Right atrium auricular region (tissue), 2 donors: ENCODE measurements at regions not wholly inside any gene's neighbourhood (a gene's known extent, or its start where the extent isn't known, plus 50 kb on each side); places are given as distances from the start of the nearest gene placed in this dataset.

Experiments used
- DNase-seq: peaks from one replicate; pipeline ENCODE4 v3.0.0-alpha.2; 2019; ENCODE audit warnings: low spot score
- H3K27ac ChIP-seq, 2 donors: fragments of 200-600 bp; sonication (generic); 1 replicate in 1 of 2; 2 replicates in 1 of 2; pipeline ENCODE4 v1.5.1; 2016 to 2019
- H3K27me3 ChIP-seq, 2 donors: fragments of 200-600 bp; sonication (generic); one replicate each; pipeline versions ENCODE4 v1.5.1 to v1.6.0; 2017 to 2019
- H3K36me3 ChIP-seq: fragments of 200-600 bp; sonication (generic); one replicate; pipeline ENCODE4 v1.5.1; 2016
- H3K4me1 ChIP-seq, 2 donors: fragments of 200-600 bp; sonication (generic); one replicate each; pipeline versions ENCODE4 v1.5.1 to v1.6.0; 2017 to 2019
- H3K4me3 ChIP-seq, 2 donors: fragments of 200-600 bp; sonication (generic); 1 replicate in 1 of 2; 2 replicates in 1 of 2; pipeline ENCODE4 v1.5.1; 2017 to 2019; ENCODE audit warnings: mild to moderate bottlenecking in 1 of 2, moderate library complexity in 1 of 2
- H3K9me3 ChIP-seq, 2 donors: fragments of 200-600 bp; sonication (generic); one replicate each; pipeline ENCODE4 v1.5.1; 2019
- CTCF ChIP-seq, 2 donors: fragments of 200-600 bp; sonication (generic); IDR thresholded peaks; one replicate each; pipeline ENCODE4 v1.5.1; 2019; ENCODE audit warnings: antibody characterized with exemption in 2 of 2

DNA sequence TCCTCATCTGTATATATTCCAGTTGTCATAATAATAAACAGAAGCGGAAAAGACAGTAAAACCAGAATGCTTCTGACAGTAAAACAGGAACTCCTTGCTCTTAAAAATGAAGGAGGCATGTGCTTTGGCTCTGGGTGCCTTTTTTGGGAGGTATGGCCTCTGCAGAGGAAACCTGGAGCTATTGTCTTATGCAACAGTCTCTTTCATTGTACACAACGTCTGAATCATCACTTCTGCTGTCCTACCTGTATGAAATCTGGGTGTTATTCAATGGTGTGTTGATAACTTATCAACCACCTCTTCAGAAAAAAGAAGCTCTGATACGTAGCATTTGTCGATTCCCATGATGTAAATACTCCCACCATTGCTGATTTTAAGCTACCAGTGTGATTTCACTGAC, 64.8 kb downstream of the CDCA7 start:
- Histone ChIP-seq H3K4me3 (no peak overlapping the region), H3K27me3 (no peaks in the 10 kb centered on the region), H3K36me3 (no peaks in the 10 kb centered on the region), H3K27ac (no peak overlapping the region), H3K9me3 (no peaks in the 10 kb centered on the region), H3K4me1 (no peaks in the 10 kb centered on the region)
- no peak for DNase-seq
- no peak for TF ChIP-seq CTCF (IDR thresholded peaks at IDR 0.05)

DNA sequence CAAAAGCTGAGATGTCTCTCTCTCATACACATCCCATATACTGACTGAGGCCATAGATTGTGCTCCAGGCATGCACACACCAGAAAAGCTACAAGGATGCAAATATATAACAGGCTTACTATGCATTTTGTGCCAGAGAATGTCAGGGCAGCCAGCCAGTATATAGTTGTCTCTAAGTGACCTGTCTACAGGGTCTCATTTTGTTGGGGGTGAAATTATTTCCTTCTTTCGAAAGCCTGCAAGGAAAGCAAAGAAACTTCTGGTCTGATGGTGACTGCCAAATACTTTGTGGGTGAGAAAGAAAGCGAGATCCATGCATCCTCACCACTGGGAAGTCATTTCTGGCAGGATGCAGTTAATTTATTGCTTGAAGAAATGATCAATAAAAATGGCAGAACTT, 70.2 kb downstream of the CDCA7 start:
- Histone ChIP-seq H3K4me3 (no peak overlapping the region), H3K27me3 (no peaks in the 10 kb centered on the region), H3K36me3 (no peaks in the 10 kb centered on the region), H3K27ac (no peak overlapping the region), H3K9me3 (no peaks in the 10 kb centered on the region), H3K4me1 (peaks cover 0 to 7% of the 10 kb centered on the region in 2 donors)
- no peak for TF ChIP-seq CTCF (IDR thresholded peaks at IDR 0.05)
- no peak for DNase-seq

DNA sequence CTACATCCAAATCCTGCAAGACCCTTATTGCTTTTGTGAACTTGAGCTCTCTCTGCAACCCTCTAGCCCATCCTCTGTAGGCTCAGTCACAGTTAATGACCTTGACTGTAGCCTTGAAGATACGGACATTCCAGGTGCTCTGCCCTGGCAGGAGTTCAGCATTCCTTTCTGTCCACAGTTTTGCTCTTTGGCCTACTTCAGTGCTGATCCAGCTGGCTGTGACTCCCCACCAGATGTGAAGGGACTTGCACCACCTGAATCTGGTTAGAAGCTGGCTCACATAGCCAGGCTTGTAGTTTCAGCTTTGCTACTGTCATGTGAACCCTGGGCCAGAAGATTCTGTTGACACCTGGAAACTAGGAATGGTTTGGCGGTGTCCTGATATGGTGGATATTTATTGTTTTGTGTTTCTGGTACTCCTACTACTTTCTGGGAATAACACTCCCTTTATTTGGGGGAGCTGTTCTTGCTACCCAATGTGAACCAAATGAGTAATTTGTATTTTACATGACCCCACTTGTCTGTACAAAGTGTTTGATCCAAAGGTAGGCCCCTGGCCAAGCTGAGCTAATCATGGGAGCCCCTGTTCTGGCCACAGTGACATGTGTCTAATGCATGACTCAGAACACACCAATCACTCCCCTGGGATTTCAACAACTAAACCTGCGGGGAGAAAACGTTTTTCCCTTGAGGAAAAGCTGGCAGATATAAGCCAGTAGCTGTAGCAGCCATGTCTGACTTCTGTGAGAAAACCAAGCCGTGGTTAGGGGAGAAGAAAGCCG, 73.4 kb downstream of the CDCA7 start:
- no peak overlapping the region for H3K4me3 ChIP-seq
- no peak for DNase-seq
- no peak overlapping the region for H3K27ac ChIP-seq
- TF ChIP-seq CTCF (IDR thresholded peaks at IDR 0.05) = no peak
- H3K4me1 ChIP-seq = peaks cover 0 to 7% of the 10 kb centered on the region in 2 donors
- H3K9me3 ChIP-seq = no peaks in the 10 kb centered on the region
- H3K36me3 ChIP-seq = no peaks in the 10 kb centered on the region
- no peaks in the 10 kb centered on the region for H3K27me3 ChIP-seq

GRCh38 chr2:173431191-173431590, 76.5 kb downstream of the CDCA7 start:
- no peak overlapping the region for H3K27ac ChIP-seq

GRCh38 chr2:173432049-173432754, 77.5 kb downstream of the CDCA7 start:
- Histone ChIP-seq H3K27ac (no peak overlapping the region), H3K9me3 (no peaks in the 10 kb centered on the region), H3K27me3 (no peaks in the 10 kb centered on the region), H3K36me3 (no peaks in the 10 kb centered on the region), H3K4me3 (no peak overlapping the region), H3K4me1 (peaks cover 0 to 7% of the 10 kb centered on the region in 2 donors)
- DNase-seq = no peak
- no peak for TF ChIP-seq CTCF (IDR thresholded peaks at IDR 0.05)

More at GRCh38 chr2:173431191-173431590, 76.5 kb downstream of the CDCA7 start:
- no peak for DNase-seq
- Histone ChIP-seq H3K27me3 (no peaks in the 10 kb centered on the region), H3K36me3 (no peaks in the 10 kb centered on the region), H3K9me3 (no peaks in the 10 kb centered on the region), H3K4me1 (peaks cover 0 to 7% of the 10 kb centered on the region in 2 donors), H3K4me3 (no peak overlapping the region)
- TF ChIP-seq CTCF (IDR thresholded peaks at IDR 0.05) = no peak
